ENCODE measurements at regions not wholly inside any gene's neighbourhood (a gene's known extent, or its start where the extent isn't known, plus 50 kb on each side); places are given as distances from the start of the nearest gene placed in this dataset.

GRCh38 chr9:119959846-119960545, 590.8 kb upstream of the BRINP1 start:
- no peak for DNase-seq (ENCODE audit: low spot score)
- no peaks in the 10 kb centered on the region for H3K79me2 ChIP-seq (ENCODE audit: insufficient read depth, low read depth, low read length)
- H3K27ac ChIP-seq (ENCODE audit: low read depth, low read length, poor library complexity, severe bottlenecking), result no peak overlapping the region
- no peaks in the 10 kb centered on the region for H3K9me2 ChIP-seq (ENCODE audit: insufficient read depth, low read length)
- H3K4me2 ChIP-seq (ENCODE audit: low read length), result no peak overlapping the region
- intact Hi-C loops (cut with micrococcal nuclease; ENCODE audit: unreplicated experiment), result no loop called here
- no TSS peak for BruUV-seq (replicated peaks)
- no peaks in the 10 kb centered on the region for H4K20me1 ChIP-seq (ENCODE audit: insufficient read depth, low read length)
- no peaks in the 10 kb centered on the region for H3K4me1 ChIP-seq (ENCODE audit: insufficient read depth, low read length, poor library complexity, severe bottlenecking)
- ChIA-PET CTCF (ENCODE audit: unreplicated experiment) (no interaction called here), POLR2A (no interaction called here)
- no peaks in the 10 kb centered on the region for H3K36me3 ChIP-seq (ENCODE audit: insufficient read depth, low read length)
- H2AFZ ChIP-seq (ENCODE audit: low read length), result no peak overlapping the region
- H3K4me3 ChIP-seq (ENCODE audit: low read depth, low read length, poor library complexity, severe bottlenecking), result no peak overlapping the region
- TF ChIP-seq EZH2phosphoT487 (IDR thresholded peaks at IDR 0.05; ENCODE audit: borderline replicate concordance, low read depth, low read length), result no peak
- TF ChIP-seq, protein P1, sequence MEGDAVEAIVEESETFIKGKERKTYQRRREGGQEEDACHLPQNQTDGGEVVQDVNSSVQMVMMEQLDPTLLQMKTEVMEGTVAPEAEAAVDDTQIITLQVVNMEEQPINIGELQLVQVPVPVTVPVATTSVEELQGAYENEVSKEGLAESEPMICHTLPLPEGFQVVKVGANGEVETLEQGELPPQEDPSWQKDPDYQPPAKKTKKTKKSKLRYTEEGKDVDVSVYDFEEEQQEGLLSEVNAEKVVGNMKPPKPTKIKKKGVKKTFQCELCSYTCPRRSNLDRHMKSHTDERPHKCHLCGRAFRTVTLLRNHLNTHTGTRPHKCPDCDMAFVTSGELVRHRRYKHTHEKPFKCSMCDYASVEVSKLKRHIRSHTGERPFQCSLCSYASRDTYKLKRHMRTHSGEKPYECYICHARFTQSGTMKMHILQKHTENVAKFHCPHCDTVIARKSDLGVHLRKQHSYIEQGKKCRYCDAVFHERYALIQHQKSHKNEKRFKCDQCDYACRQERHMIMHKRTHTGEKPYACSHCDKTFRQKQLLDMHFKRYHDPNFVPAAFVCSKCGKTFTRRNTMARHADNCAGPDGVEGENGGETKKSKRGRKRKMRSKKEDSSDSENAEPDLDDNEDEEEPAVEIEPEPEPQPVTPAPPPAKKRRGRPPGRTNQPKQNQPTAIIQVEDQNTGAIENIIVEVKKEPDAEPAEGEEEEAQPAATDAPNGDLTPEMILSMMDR (conservative IDR thresholded peaks at IDR 0.05; ENCODE audit: low read length), result no peak
- H3K9me3 ChIP-seq (ENCODE audit: low read length), result no peaks in the 10 kb centered on the region

GRCh38 chr9:119956111-119956510, 586.9 kb upstream of the BRINP1 start:
- Histone ChIP-seq H3K36me3 (ENCODE audit: insufficient read depth, low read length) (no peaks in the 10 kb centered on the region), H3K9me2 (ENCODE audit: insufficient read depth, low read length) (no peaks in the 10 kb centered on the region), H3K9me3 (ENCODE audit: low read length) (no peaks in the 10 kb centered on the region), H4K20me1 (ENCODE audit: insufficient read depth, low read length) (no peaks in the 10 kb centered on the region), H3K4me1 (ENCODE audit: insufficient read depth, low read length, poor library complexity, severe bottlenecking) (no peaks in the 10 kb centered on the region), H3K79me2 (ENCODE audit: insufficient read depth, low read depth, low read length) (no peaks in the 10 kb centered on the region), H2AFZ (ENCODE audit: low read length) (no peak overlapping the region), H3K27ac (ENCODE audit: low read depth, low read length, poor library complexity, severe bottlenecking) (no peak overlapping the region), H3K4me2 (ENCODE audit: low read length) (no peak overlapping the region), H3K4me3 (ENCODE audit: low read depth, low read length, poor library complexity, severe bottlenecking) (no peak overlapping the region)
- POLR2A ChIA-PET, result interaction anchor here (0.7 kb wide), 2 partner anchors 104 to 277 kb away, joined by 4 to 6 read pairs; no protein-coding TSS in a partner anchor
- intact Hi-C loops (cut with micrococcal nuclease; ENCODE audit: unreplicated experiment), result no loop called here
- DNase-seq (ENCODE audit: low spot score), result no peak
- BruUV-seq (replicated peaks), result no TSS peak
- TF ChIP-seq, protein P1 (conservative IDR thresholded peaks at IDR 0.05; ENCODE audit: low read length), result no peak
- TF ChIP-seq EZH2phosphoT487 (IDR thresholded peaks at IDR 0.05; ENCODE audit: borderline replicate concordance, low read depth, low read length), result no peak
- CTCF ChIA-PET (ENCODE audit: unreplicated experiment), result no interaction called here

DNA sequence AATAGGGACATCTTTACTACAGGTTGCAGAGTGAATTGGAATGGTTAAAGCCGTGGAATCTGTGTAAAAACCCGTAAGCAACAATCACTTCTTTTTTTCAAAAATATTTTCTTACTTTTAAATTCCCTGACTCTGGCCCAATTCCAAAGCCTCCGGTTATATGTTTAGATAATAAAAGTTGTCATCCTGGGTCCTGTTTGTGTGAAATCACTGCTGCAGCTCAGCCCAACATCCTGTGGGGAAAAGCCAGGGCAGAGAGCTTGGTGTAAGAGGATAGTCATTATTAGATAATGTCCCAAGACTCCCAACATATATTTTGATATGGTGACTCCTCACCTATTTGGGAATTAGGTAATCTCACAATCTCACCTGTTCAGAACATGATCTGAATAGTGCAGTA, 586.0 kb upstream of the BRINP1 start:
- Histone ChIP-seq H3K9me3 (ENCODE audit: low read length) (no peaks in the 10 kb centered on the region), H3K4me1 (ENCODE audit: insufficient read depth, low read length, poor library complexity, severe bottlenecking) (no peaks in the 10 kb centered on the region), H3K36me3 (ENCODE audit: insufficient read depth, low read length) (no peaks in the 10 kb centered on the region), H3K4me3 (ENCODE audit: low read depth, low read length, poor library complexity, severe bottlenecking) (no peak overlapping the region), H2AFZ (ENCODE audit: low read length) (no peak overlapping the region), H4K20me1 (ENCODE audit: insufficient read depth, low read length) (no peaks in the 10 kb centered on the region), H3K9me2 (ENCODE audit: insufficient read depth, low read length) (no peaks in the 10 kb centered on the region), H3K79me2 (ENCODE audit: insufficient read depth, low read depth, low read length) (no peaks in the 10 kb centered on the region), H3K27ac (ENCODE audit: low read depth, low read length, poor library complexity, severe bottlenecking) (no peak overlapping the region), H3K4me2 (ENCODE audit: low read length) (no peak overlapping the region)
- intact Hi-C loops (cut with micrococcal nuclease; ENCODE audit: unreplicated experiment), result no loop called here
- no peak for DNase-seq (ENCODE audit: low spot score)
- TF ChIP-seq, protein P1 (conservative IDR thresholded peaks at IDR 0.05; ENCODE audit: low read length), result no peak
- TF ChIP-seq EZH2phosphoT487 (IDR thresholded peaks at IDR 0.05; ENCODE audit: borderline replicate concordance, low read depth, low read length), result no peak
- no TSS peak for BruUV-seq (replicated peaks)
- CTCF ChIA-PET (ENCODE audit: unreplicated experiment), result no interaction called here
- POLR2A ChIA-PET, result no interaction called here

All from OCI-LY7 (cell line).